C4-2B (cell line): ENCODE measurements at regions not wholly inside any gene's neighbourhood (a gene's known extent, or its start where the extent isn't known, plus 50 kb on each side); places are given as distances from the start of the nearest gene placed in this dataset.

Source experiments
- H3K27ac ChIP-seq: fragments of 450-650 bp; 2 replicates; pipeline ENCODE4 v1.5.1; 2017
- CTCF ChIP-seq: fragments of 450-650 bp; conservative IDR thresholded peaks from 2 replicates; pipeline ENCODE4 v1.5.1; 2017; ENCODE audit warnings: mild to moderate bottlenecking
- ZFX ChIP-seq: fragments of 450-650 bp; IDR thresholded peaks from 2 replicates; pipeline ENCODE4 v1.6.1; 2017

- TF ChIP-seq ZFX (no peak), CTCF (no peak)
- H3K27ac ChIP-seq = no peak overlapping the region
Observed at GRCh38 chr2:8235419-8235818, 446.4 kb upstream of the ID2 start.

- H3K27ac ChIP-seq = no peak overlapping the region
- no peak for TF ChIP-seq CTCF
- TF ChIP-seq ZFX = no peak
Observed at GRCh38 chr2:8236391-8236790, 445.5 kb upstream of the ID2 start.

DNA sequence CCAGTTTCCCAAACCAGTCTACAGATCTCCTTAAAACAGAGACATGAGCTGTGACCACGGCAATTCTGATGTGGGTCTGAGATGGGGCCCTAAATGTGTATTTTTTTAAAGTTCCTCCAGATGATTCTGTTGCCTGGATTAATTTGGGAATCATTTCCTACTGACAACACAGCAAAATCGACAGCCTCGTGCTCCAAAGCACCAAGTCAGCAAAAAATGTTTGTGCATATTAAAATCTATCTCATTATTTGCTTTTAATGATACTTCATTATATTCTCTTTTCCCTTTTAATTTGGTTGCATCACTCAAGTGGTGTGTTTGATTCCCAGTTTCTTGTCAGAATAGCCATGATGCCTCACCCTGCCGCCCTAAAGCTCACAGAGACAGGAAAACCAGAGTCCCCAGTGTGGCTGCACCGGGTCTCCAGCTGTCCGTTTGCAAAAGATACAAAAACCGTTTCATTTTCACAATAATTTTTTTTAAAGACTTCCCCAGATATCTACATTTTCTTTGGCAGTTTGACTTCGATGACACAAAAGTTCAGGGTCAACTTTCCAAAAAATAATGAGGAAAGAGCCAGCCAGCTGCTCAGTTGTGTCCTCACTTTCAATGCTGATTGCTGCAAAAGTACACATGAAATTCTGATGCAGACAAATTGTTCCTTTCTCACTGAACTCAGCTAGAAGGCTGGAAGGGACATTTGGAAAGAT lies 443.2 kb upstream of the ID2 start:
- TF ChIP-seq ZFX (no peak), CTCF (no peak)
- no peak overlapping the region for H3K27ac ChIP-seq

DNA sequence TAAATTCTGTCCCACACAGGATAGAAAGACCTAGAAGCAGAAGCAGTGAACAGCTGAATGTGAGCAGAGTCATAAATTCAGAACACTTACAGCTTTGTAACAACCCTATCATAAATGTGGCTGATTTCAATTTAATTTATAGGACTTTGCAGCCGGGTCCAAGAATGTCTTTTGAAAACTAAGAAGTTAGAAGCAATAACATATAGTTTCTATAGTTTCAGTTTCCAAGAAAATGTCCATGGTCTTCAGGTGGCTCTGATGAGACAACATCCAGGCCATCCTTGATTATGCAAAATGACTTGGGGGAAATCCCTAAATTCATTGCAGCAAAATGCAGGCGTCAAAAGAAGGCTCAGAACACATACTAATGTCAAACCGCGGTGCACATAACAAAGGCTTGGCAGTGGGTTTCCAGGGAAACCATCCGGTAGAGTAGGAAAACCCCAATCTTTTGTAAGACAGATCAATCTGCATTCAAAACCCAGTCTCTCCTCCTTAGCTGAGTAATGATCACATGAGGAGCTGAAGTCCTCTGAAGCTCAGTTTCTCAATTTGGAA lies 442.2 kb upstream of the ID2 start:
- H3K27ac ChIP-seq = no peak overlapping the region
- no peak for TF ChIP-seq CTCF
- no peak for TF ChIP-seq ZFX

DNA sequence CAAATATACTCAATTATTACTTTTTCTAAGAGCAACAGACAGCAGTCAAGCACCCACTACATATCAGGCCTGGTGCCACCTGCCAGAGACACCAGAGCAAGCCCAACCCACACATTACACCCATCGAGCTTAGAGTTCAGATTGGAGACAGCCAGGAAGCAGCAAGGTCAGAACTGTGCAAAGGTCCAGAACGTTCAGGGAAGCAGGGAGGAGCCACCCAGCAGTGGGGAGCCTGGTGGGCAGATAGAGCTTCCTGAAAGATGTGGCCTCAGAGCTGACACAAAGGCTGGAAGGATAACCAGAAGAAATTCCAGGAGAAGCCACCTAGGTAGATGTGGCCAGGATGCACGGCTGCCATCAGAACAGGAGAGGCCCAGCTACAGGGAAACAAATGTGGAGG lies 440.5 kb upstream of the ID2 start:
- no peak overlapping the region for H3K27ac ChIP-seq
- TF ChIP-seq ZFX (no peak), CTCF (no peak)

DNA sequence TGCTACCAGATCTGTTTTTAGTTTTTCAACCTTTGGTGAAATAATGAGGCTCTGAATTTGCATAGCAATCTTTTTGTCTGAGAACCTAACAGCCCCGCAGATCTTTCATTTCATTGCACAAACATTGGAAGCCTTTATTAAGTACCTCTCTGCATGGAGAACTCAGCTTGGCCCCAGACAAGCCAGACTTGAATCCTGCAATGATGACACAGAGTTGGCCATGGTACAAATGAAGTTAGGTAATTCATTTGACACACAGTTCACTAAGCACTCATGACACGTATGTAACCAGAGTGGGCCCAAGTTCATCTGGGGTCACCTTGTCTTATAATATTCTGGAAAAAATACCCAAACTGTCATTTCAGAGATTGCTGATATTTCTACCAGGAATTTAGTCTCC lies 439.1 kb upstream of the ID2 start:
- no peak overlapping the region for H3K27ac ChIP-seq
- TF ChIP-seq ZFX = no peak
- TF ChIP-seq CTCF = no peak

GRCh38 chr2:8243748-8244400 lies 438.0 kb upstream of the ID2 start:
- no peak overlapping the region for H3K27ac ChIP-seq
- TF ChIP-seq ZFX (no peak), CTCF (no peak)
